Type B pancreatic cell (in vitro differentiated cells): ENCODE measurements at regions not wholly inside any gene's neighbourhood (a gene's known extent, or its start where the extent isn't known, plus 50 kb on each side); places are given as distances from the start of the nearest gene placed in this dataset.

Experiments used
- DNase-seq: peaks from one replicate; pipeline ENCODE4 v3.0.0; 2021; ENCODE audit warnings: mixed read lengths; ENCODE audit not compliant: unreplicated experiment; ENCODE audit errors: extremely low spot score
- H3K27ac Mint-ChIP-seq: 2 replicates; pipeline ENCODE4 v1.8.0; 2021; ENCODE audit warnings: mild to moderate bottlenecking, mixed read lengths
- H3K27me3 Mint-ChIP-seq: 2 replicates; pipeline ENCODE4 v1.8.0; 2021; ENCODE audit warnings: mixed read lengths
- H3K36me3 Mint-ChIP-seq: 2 replicates; pipeline ENCODE4 v1.8.0; 2021; ENCODE audit warnings: mixed read lengths
- H3K4me1 Mint-ChIP-seq: one replicate; pipeline ENCODE4 v1.8.0; 2021; ENCODE audit warnings: mixed read lengths; ENCODE audit not compliant: unreplicated experiment
- H3K4me3 Mint-ChIP-seq: 2 replicates; pipeline ENCODE4 v1.8.0; 2021; ENCODE audit warnings: mild to moderate bottlenecking, mixed read lengths
- H3K9me3 Mint-ChIP-seq: 2 replicates; pipeline ENCODE4 v1.8.0; 2021; ENCODE audit warnings: mixed read lengths
- CTCF ChIP-seq: fragments of 200-600 bp; sonication (generic); conservative IDR thresholded peaks from 2 replicates; pipeline ENCODE4 v1.5.0; 2021; ENCODE audit warnings: antibody characterized with exemption, mild to moderate bottlenecking

- Mint-ChIP-seq H3K4me3 (no peak overlapping the region), H3K4me1 (no peaks in the 10 kb centered on the region), H3K27ac (no peak overlapping the region), H3K36me3 (no peaks in the 10 kb centered on the region), H3K9me3 (no peaks in the 10 kb centered on the region), H3K27me3 (no peaks in the 10 kb centered on the region)
- TF ChIP-seq CTCF: no peak
- no peak for DNase-seq
Measured at GRCh38 chr18:60027397-60027796, 127.6 kb downstream of the PMAIP1 start.

GRCh38 chr18:60024857-60025256, 125.1 kb downstream of the PMAIP1 start:
- H3K4me3 Mint-ChIP-seq: no peak overlapping the region
- H3K9me3 Mint-ChIP-seq: no peaks in the 10 kb centered on the region
- no peak overlapping the region for H3K27ac Mint-ChIP-seq
- no peak for DNase-seq
- no peaks in the 10 kb centered on the region for H3K36me3 Mint-ChIP-seq
- no peak for TF ChIP-seq CTCF
- H3K4me1 Mint-ChIP-seq: no peaks in the 10 kb centered on the region
- H3K27me3 Mint-ChIP-seq: no peaks in the 10 kb centered on the region

- H3K4me3 Mint-ChIP-seq: no peak overlapping the region
- no peaks in the 10 kb centered on the region for H3K9me3 Mint-ChIP-seq
- H3K27me3 Mint-ChIP-seq: no peaks in the 10 kb centered on the region
- H3K4me1 Mint-ChIP-seq: peaks cover 3% of the 10 kb centered on the region
- H3K27ac Mint-ChIP-seq: no peak overlapping the region
- TF ChIP-seq CTCF: no peak
- H3K36me3 Mint-ChIP-seq: no peaks in the 10 kb centered on the region
- no peak for DNase-seq
Measured at GRCh38 chr18:60024345-60024744, 124.5 kb downstream of the PMAIP1 start.

- Mint-ChIP-seq H3K4me3 (no peak overlapping the region), H3K27me3 (no peaks in the 10 kb centered on the region), H3K9me3 (no peaks in the 10 kb centered on the region), H3K27ac (no peak overlapping the region), H3K4me1 (peaks cover 4% of the 10 kb centered on the region), H3K36me3 (no peaks in the 10 kb centered on the region)
- TF ChIP-seq CTCF: no peak
- DNase-seq: no peak
Measured at GRCh38 chr18:60022671-60023276, 123.0 kb downstream of the PMAIP1 start.

GRCh38 chr18:60021556-60021955, 121.8 kb downstream of the PMAIP1 start:
- TF ChIP-seq CTCF: no peak
- H3K4me3 Mint-ChIP-seq: no peak overlapping the region
- DNase-seq: no peak
- H3K9me3 Mint-ChIP-seq: no peaks in the 10 kb centered on the region
- no peaks in the 10 kb centered on the region for H3K36me3 Mint-ChIP-seq
- no peak overlapping the region for H3K27ac Mint-ChIP-seq
- no peaks in the 10 kb centered on the region for H3K27me3 Mint-ChIP-seq
- H3K4me1 Mint-ChIP-seq: peaks cover 4% of the 10 kb centered on the region
